SK-N-SH (cell line): ENCODE measurements at regions not wholly inside any gene's neighbourhood (a gene's known extent, or its start where the extent isn't known, plus 50 kb on each side); places are given as distances from the start of the nearest gene placed in this dataset.

Experiments
- CTCF ChIA-PET: fragments of 300-600, 350-600 bp; formaldehyde crosslinking; extraction: SDS; loops from one replicate; lab custom pipeline; 2021; lab: Yijun Ruan, JAX
- POLR2A ChIA-PET: fragments of 350-600 bp; sonication (Branson Sonifier 250); formaldehyde crosslinking; extraction: SDS; loops from one replicate; lab custom pipeline; 2020; ENCODE audit warnings: antibody characterized with exemption, inconsistent platforms; lab: Yijun Ruan, JAX
- DNase-seq: peaks from one replicate; pipeline ENCODE4 v3.0.0; 2012
- H2AFZ ChIP-seq: fragments of 200-600 bp; sonication (generic); 2 replicates; pipeline ENCODE4 v1.8.1; 2016; ENCODE audit warnings: antibody characterized with exemption, mild to moderate bottlenecking, low read depth
- H3F3A ChIP-seq: fragments of 200-600 bp; sonication (generic); replicated peaks from 2 replicates; pipeline ENCODE3; 2016; ENCODE audit warnings: antibody characterized with exemption, mild to moderate bottlenecking; ENCODE audit not compliant: insufficient read depth
- H3K27ac ChIP-seq, 2 experiments: fragments of 200-500 bp in 1 of 2; fragments of 200-600 bp in 1 of 2; sonication (Bioruptor generic) in 1 of 2; sonication (generic), shearing (Covaris generic) in 1 of 2; 2 replicates each; pipeline versions ENCODE4 v1.5.1 to v1.6.1; 2014 to 2016; ENCODE audit warnings: low read depth in 2 of 2, inconsistent platforms in 1 of 2, low read length in 1 of 2, mild to moderate bottlenecking in 1 of 2, mixed read lengths in 1 of 2
- H3K27me3 ChIP-seq: fragments of 200-600 bp; sonication (generic), shearing (Covaris generic); 2 replicates; pipeline ENCODE4 v1.6.1; 2016; ENCODE audit warnings: mixed run types; ENCODE audit not compliant: insufficient read depth
- H3K36me3 ChIP-seq, 2 experiments: fragments of 200-500 bp in 1 of 2; fragments of 200-600 bp in 1 of 2; sonication (Bioruptor generic) in 1 of 2; sonication (generic) in 1 of 2; replicated peaks in 1 of 2; 2 replicates each; pipeline versions ENCODE3 to v1.5.1; 2014 to 2016; ENCODE audit warnings: low read length in 1 of 2, mild to moderate bottlenecking in 1 of 2; ENCODE audit not compliant: insufficient read depth in 2 of 2, control insufficient read depth in 1 of 2
- H3K4me1 ChIP-seq, 2 experiments: fragments of 200-500 bp in 1 of 2; fragments of 200-600 bp in 1 of 2; sonication (Bioruptor generic) in 1 of 2; sonication (generic), shearing (Covaris generic) in 1 of 2; 2 replicates each; pipeline versions ENCODE4 v1.5.1 to v1.6.1; 2014 to 2016; ENCODE audit warnings: low read depth in 1 of 2, low read length in 1 of 2, mixed run types in 1 of 2; ENCODE audit not compliant: insufficient read depth in 2 of 2, control insufficient read depth in 1 of 2
- H3K4me2 ChIP-seq: fragments of 200-600 bp; sonication (generic), shearing (Covaris generic); 2 replicates; pipeline ENCODE4 v1.6.1; 2017; ENCODE audit warnings: mixed run types
- H3K4me3 ChIP-seq, 2 experiments: fragments of 200-500 bp in 1 of 2; fragments of 200-600 bp in 1 of 2; sonication (Bioruptor generic) in 1 of 2; sonication (generic), shearing (Covaris generic) in 1 of 2; 2 replicates each; pipeline versions ENCODE4 v1.5.1 to v1.8.1; 2014 to 2016; ENCODE audit warnings: low read depth in 2 of 2, inconsistent platforms in 1 of 2, low read length in 1 of 2, mild to moderate bottlenecking in 1 of 2, mixed read lengths in 1 of 2, moderate library complexity in 1 of 2
- H3K79me2 ChIP-seq: fragments of 200-600 bp; sonication (generic); 2 replicates; pipeline ENCODE4 v1.8.1; 2017; ENCODE audit warnings: mild to moderate bottlenecking; ENCODE audit not compliant: insufficient read depth
- H3K9ac ChIP-seq: fragments of 200-600 bp; sonication (generic); 2 replicates; pipeline ENCODE4 v1.6.1; 2017; ENCODE audit warnings: mixed run types
- H3K9me2 ChIP-seq: fragments of 200-600 bp; sonication (generic); 2 replicates; pipeline ENCODE4 v1.6.1; 2017; ENCODE audit warnings: mixed run types
- H3K9me3 ChIP-seq: fragments of 200-600 bp; sonication (generic); 2 replicates; pipeline ENCODE4 v1.6.1; 2017; ENCODE audit warnings: mixed run types, mild to moderate bottlenecking, moderate library complexity
- H4K20me1 ChIP-seq: fragments of 200-600 bp; sonication (generic); 2 replicates; pipeline ENCODE4 v1.6.1; 2017; ENCODE audit warnings: mild to moderate bottlenecking, mixed run types; ENCODE audit not compliant: insufficient read depth
- CHD2 ChIP-seq: fragments of 150-350 bp; IDR thresholded peaks from 2 replicates; pipeline ENCODE4 v1.6.1; 2018; ENCODE audit warnings: low read length; ENCODE audit not compliant: partially characterized antibody
- ELF1 ChIP-seq: IDR thresholded peaks from 2 replicates; pipeline ENCODE4 v1.4.0; 2012
- EP300 ChIP-seq, 2 experiments: IDR thresholded peaks; 2 replicates each; pipeline versions ENCODE4 v1.4.0 to v1.6.1; 2012; ENCODE audit warnings: borderline replicate concordance in 1 of 2, low read depth in 1 of 2, low read length in 1 of 2
- GABPA ChIP-seq: IDR thresholded peaks from 2 replicates; pipeline ENCODE4 v1.4.0; 2012; ENCODE audit warnings: low read depth, mild to moderate bottlenecking
- RAD21 ChIP-seq: IDR thresholded peaks from 2 replicates; pipeline ENCODE4 v1.6.1; 2012; ENCODE audit warnings: mild to moderate bottlenecking, low read length
- RCOR1 ChIP-seq: fragments of 150-350 bp; IDR thresholded peaks from 2 replicates; pipeline ENCODE4 v1.6.1; 2017; ENCODE audit warnings: antibody characterized with exemption, low read length
- RFX5 ChIP-seq: IDR thresholded peaks from 2 replicates; pipeline ENCODE4 v1.6.1; 2012; ENCODE audit warnings: mild to moderate bottlenecking, improper control_type of control experiment, low read length
- SIN3A ChIP-seq: IDR thresholded peaks from 2 replicates; pipeline ENCODE4 v1.6.1; 2012; ENCODE audit warnings: low read depth, mild to moderate bottlenecking, low read length, moderate library complexity, borderline replicate concordance
- SMC3 ChIP-seq: IDR thresholded peaks from 2 replicates; pipeline ENCODE4 v1.6.1; 2012; ENCODE audit warnings: low read depth, low read length, improper control_type of control experiment
- TAF1 ChIP-seq: IDR thresholded peaks from 2 replicates; pipeline ENCODE4 v1.6.1; 2012; ENCODE audit warnings: low read depth, mild to moderate bottlenecking, low read length, moderate library complexity, borderline replicate concordance
- TEAD4 ChIP-seq: IDR thresholded peaks from 2 replicates; pipeline ENCODE4 v1.4.0; 2012; ENCODE audit warnings: mild to moderate bottlenecking, borderline replicate concordance; ENCODE audit not compliant: insufficient read depth
- WGBS: methylation state at CpG from one replicate; pipeline ENCODE4 v1.1.6; 2017; ENCODE audit warnings: low lambda C conversion rate; 5-methylcytosine and 5-hydroxymethylcytosine counted together
- TF ChIP-seq, protein P1 (sequence below): IDR thresholded peaks from 2 replicates; pipeline ENCODE4 v1.6.1; 2012; ENCODE audit warnings: mild to moderate bottlenecking, low read depth, low read length, moderate library complexity
- TF ChIP-seq, protein P2 (sequence below): IDR thresholded peaks from 2 replicates; pipeline ENCODE4 v1.4.0; 2012; ENCODE audit warnings: low read depth, borderline replicate concordance

DNA sequence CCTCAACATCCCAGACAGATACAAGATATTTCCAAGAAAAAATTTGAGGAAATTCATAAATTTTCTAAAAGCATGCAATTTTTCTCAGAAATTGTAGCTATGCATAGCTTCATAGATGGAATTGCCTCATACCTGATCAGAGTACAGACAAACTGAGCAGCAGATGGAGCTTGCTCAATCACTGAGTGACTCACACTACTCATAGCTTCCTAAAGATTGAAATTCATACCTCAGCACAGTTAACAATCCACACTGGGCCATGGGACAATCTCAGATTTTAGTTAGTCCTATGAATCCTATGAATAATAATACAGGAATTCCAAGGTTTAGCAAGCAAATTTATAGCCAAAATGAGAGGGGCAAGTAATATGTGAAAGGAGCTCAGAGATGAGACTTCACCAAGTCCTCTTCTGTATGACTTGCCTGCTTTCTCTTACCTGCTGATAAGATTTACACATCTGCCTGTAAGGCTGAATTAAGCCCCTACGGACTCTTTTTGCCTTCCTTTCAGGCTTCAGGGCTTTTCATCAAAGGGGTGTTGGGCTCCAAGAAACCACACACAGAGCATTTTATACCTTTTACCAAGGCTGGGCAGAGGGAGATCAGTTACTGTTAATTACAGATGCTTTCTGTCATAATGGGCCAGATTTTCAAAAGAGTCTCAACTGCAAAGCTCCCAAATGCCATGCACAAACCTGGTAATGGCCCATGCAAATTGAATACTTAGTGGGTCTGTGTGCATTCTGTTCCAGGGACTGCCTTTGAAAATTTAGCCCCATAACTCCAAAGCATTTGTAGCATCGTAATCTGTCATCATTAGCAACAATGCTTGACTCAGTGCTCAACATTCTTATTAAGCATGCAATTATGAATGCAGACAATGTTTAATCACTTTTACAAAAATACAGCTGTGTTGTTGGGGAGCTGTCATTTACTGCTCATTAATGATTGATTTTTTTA, 439.3 kb downstream of the DTWD2 start (continued):
- TF ChIP-seq, protein P1, sequence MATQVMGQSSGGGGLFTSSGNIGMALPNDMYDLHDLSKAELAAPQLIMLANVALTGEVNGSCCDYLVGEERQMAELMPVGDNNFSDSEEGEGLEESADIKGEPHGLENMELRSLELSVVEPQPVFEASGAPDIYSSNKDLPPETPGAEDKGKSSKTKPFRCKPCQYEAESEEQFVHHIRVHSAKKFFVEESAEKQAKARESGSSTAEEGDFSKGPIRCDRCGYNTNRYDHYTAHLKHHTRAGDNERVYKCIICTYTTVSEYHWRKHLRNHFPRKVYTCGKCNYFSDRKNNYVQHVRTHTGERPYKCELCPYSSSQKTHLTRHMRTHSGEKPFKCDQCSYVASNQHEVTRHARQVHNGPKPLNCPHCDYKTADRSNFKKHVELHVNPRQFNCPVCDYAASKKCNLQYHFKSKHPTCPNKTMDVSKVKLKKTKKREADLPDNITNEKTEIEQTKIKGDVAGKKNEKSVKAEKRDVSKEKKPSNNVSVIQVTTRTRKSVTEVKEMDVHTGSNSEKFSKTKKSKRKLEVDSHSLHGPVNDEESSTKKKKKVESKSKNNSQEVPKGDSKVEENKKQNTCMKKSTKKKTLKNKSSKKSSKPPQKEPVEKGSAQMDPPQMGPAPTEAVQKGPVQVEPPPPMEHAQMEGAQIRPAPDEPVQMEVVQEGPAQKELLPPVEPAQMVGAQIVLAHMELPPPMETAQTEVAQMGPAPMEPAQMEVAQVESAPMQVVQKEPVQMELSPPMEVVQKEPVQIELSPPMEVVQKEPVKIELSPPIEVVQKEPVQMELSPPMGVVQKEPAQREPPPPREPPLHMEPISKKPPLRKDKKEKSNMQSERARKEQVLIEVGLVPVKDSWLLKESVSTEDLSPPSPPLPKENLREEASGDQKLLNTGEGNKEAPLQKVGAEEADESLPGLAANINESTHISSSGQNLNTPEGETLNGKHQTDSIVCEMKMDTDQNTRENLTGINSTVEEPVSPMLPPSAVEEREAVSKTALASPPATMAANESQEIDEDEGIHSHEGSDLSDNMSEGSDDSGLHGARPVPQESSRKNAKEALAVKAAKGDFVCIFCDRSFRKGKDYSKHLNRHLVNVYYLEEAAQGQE: no peak

DNA sequence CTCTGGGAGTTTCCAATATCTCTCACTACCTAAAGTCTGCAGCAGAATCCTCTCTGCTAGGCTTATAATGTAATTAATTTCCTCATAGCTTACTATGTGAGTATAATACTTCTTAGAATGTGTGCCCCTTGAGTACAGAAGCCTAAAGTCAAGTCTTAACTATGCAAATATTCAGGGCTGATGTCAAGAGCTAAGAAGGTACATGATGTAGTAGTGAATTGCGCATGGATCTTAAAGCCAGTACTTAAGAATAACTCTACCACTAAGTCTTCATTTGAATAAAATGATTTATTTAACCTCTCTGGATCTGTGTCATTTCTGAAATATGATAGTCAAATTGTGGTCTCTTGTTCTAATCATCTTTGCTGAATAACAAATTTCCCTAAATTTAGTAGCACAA, 442.9 kb downstream of the DTWD2 start:
- POLR2A ChIA-PET: no interaction called here
- DNase-seq: no peak

More for the DNA sequence above, 442.9 kb downstream of the DTWD2 start:
- H3F3A ChIP-seq: peaks cover 13% of the 10 kb centered on the region
- H3K9me3 ChIP-seq: no peaks in the 10 kb centered on the region
- H3K4me3 ChIP-seq: no peak overlapping the region
- H3K27ac ChIP-seq: no peak overlapping the region
- H3K36me3 ChIP-seq: no peaks in the 10 kb centered on the region
- H3K4me2 ChIP-seq: no peak overlapping the region
- CTCF ChIA-PET: no interaction called here
- no peak overlapping the region for H3K9ac ChIP-seq
- TF ChIP-seq RAD21: no peak
- no peak for TF ChIP-seq ELF1
- TF ChIP-seq, protein P1: no peak
- TF ChIP-seq SIN3A: no peak
- TF ChIP-seq TEAD4: no peak
- no peak for TF ChIP-seq CHD2
- no peak for TF ChIP-seq TAF1
- TF ChIP-seq RCOR1: no peak
- TF ChIP-seq SMC3: no peak
- no peak for TF ChIP-seq EP300 (IDR thresholded peaks at IDR 0.05; ENCODE audit: borderline replicate concordance in 1 of 2, low read depth in 1 of 2, low read length in 1 of 2)
- no peak for TF ChIP-seq GABPA
- no peak for TF ChIP-seq RFX5
- TF ChIP-seq, protein P2, sequence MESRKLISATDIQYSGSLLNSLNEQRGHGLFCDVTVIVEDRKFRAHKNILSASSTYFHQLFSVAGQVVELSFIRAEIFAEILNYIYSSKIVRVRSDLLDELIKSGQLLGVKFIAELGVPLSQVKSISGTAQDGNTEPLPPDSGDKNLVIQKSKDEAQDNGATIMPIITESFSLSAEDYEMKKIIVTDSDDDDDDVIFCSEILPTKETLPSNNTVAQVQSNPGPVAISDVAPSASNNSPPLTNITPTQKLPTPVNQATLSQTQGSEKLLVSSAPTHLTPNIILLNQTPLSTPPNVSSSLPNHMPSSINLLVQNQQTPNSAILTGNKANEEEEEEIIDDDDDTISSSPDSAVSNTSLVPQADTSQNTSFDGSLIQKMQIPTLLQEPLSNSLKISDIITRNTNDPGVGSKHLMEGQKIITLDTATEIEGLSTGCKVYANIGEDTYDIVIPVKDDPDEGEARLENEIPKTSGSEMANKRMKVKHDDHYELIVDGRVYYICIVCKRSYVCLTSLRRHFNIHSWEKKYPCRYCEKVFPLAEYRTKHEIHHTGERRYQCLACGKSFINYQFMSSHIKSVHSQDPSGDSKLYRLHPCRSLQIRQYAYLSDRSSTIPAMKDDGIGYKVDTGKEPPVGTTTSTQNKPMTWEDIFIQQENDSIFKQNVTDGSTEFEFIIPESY: no peak
- no peaks in the 10 kb centered on the region for H3K27me3 ChIP-seq
- H3K9me2 ChIP-seq: no peaks in the 10 kb centered on the region
- H3K79me2 ChIP-seq: no peaks in the 10 kb centered on the region
- 91% methylated on average over 1 of the region's 1 CpG for WGBS
- no peak overlapping the region for H2AFZ ChIP-seq
- H3K4me1 ChIP-seq: no peaks in the 10 kb centered on the region
- H4K20me1 ChIP-seq: no peaks in the 10 kb centered on the region
